H1 (cell line): ENCODE measurements at regions not wholly inside any gene's neighbourhood (a gene's known extent, or its start where the extent isn't known, plus 50 kb on each side); places are given as distances from the start of the nearest gene placed in this dataset.

Source experiments
- CTCF ChIA-PET: fragments of 300-600 bp; sonication (Branson Sonifier 250); formaldehyde crosslinking; loops from one replicate; lab custom pipeline; 2021; ENCODE audit not compliant: partially characterized antibody; lab: Charles Lee
- POLR2A ChIA-PET: fragments of 300-600 bp; sonication (Branson Sonifier 250); formaldehyde crosslinking; loops from one replicate; lab custom pipeline; 2021; ENCODE audit warnings: inconsistent platforms; ENCODE audit not compliant: partially characterized antibody; lab: Charles Lee
- DNase-seq, 2 experiments: peaks; one replicate each; pipeline versions ENCODE4 v3.0.0 to v3.0.0-alpha.2; 2010 to 2022; ENCODE audit warnings: low spot score in 2 of 2, low read depth in 1 of 2, mixed read lengths in 1 of 2
- FAIRE-seq: peaks from 2 replicates; lab custom pipeline; 2011; peaks lifted over from hg19 to GRCh38; lab: Jason Lieb, UNC
- H2AFZ ChIP-seq: 2 replicates; pipeline ENCODE4 v1.8.1; 2012; ENCODE audit warnings: low read length, inconsistent platforms
- H2AK5ac ChIP-seq: 2 replicates; pipeline ENCODE4 v1.6.1; 2013; ENCODE audit warnings: low read depth, low read length
- H2BK120ac ChIP-seq: replicated peaks from 2 replicates; pipeline ENCODE3; 2013; ENCODE audit warnings: low read depth, low read length, inconsistent platforms
- H2BK12ac ChIP-seq: 2 replicates; pipeline ENCODE4 v1.6.1; 2013; ENCODE audit warnings: low read depth, low read length
- H2BK15ac ChIP-seq: 2 replicates; pipeline ENCODE4 v1.6.1; 2013; ENCODE audit warnings: low read length
- H2BK20ac ChIP-seq: 2 replicates; pipeline ENCODE4 v1.6.1; 2013; ENCODE audit warnings: low read length
- H2BK5ac ChIP-seq: 2 replicates; pipeline ENCODE4 v1.6.1; 2013; ENCODE audit warnings: low read depth, low read length
- H3K14ac ChIP-seq: 2 replicates; pipeline ENCODE4 v1.6.1; 2013; ENCODE audit warnings: inconsistent platforms; ENCODE audit not compliant: insufficient read length
- H3K18ac ChIP-seq: 2 replicates; pipeline ENCODE4 v1.6.1; 2013; ENCODE audit warnings: low read length; ENCODE audit errors: extremely low read depth
- H3K23ac ChIP-seq: 2 replicates; pipeline ENCODE4 v1.6.1; 2013; ENCODE audit warnings: inconsistent platforms; ENCODE audit not compliant: insufficient read length
- H3K23me2 ChIP-seq: 2 replicates; pipeline ENCODE4 v1.6.1; 2013; ENCODE audit warnings: low read depth, low read length
- H3K27ac ChIP-seq: 2 replicates; pipeline ENCODE4 v1.6.1; 2011; ENCODE audit warnings: low read depth, low read length, inconsistent platforms
- H3K27me3 ChIP-seq, 4 experiments: replicated peaks in 1 of 4; 1 replicate in 1 of 4; 2 replicates in 3 of 4; pipeline versions ENCODE4 v1.6.1 to v1.8.1; 2011 to 2013; ENCODE audit warnings: low read length in 3 of 4, mild to moderate bottlenecking in 3 of 4, inconsistent platforms in 2 of 4, mixed read lengths in 2 of 4, moderate library complexity in 1 of 4; ENCODE audit not compliant: control insufficient read depth in 3 of 4, insufficient read depth in 3 of 4; ENCODE audit errors: extremely low read depth in 1 of 4
- H3K36me3 ChIP-seq, 4 experiments: 2 replicates each; pipeline versions ENCODE4 v1.6.1 to v1.8.1; 2011 to 2013; ENCODE audit warnings: mild to moderate bottlenecking in 4 of 4, low read length in 3 of 4, moderate library complexity in 2 of 4, control low read depth in 1 of 4, inconsistent platforms in 1 of 4; ENCODE audit not compliant: insufficient read depth in 4 of 4, control insufficient read depth in 2 of 4
- H3K4ac ChIP-seq: replicated peaks from 2 replicates; pipeline ENCODE3; 2013; ENCODE audit warnings: low read length, low read depth, mixed read lengths, inconsistent platforms; ENCODE audit not compliant: insufficient read length
- H3K4me1 ChIP-seq, 4 experiments: replicated peaks in 1 of 4; 1 replicate in 1 of 4; 2 replicates in 3 of 4; pipeline versions ENCODE4 v1.6.1 to v1.8.1; 2011 to 2013; ENCODE audit warnings: low read length in 3 of 4, inconsistent platforms in 2 of 4, mixed read lengths in 1 of 4; ENCODE audit not compliant: insufficient read depth in 4 of 4, control insufficient read depth in 3 of 4
- H3K4me2 ChIP-seq, 2 experiments: 2 replicates each; pipeline versions ENCODE4 v1.6.1 to v1.8.1; 2011 to 2013; ENCODE audit warnings: low read depth in 2 of 2, low read length in 2 of 2, control low read depth in 1 of 2, inconsistent platforms in 1 of 2, mild to moderate bottlenecking in 1 of 2; ENCODE audit not compliant: insufficient read depth in 1 of 2
- H3K4me3 ChIP-seq, 4 experiments: fragments of 200-600, 300-600 bp in 1 of 4; sonication (generic), shearing (Covaris generic), sonication (Bioruptor Twin) in 1 of 4; 2 replicates each; pipeline versions ENCODE4 v1.5.1 to v1.8.1; 2011 to 2016; ENCODE audit warnings: low read length in 4 of 4, low read depth in 3 of 4, control low read depth in 2 of 4, inconsistent platforms in 2 of 4, mild to moderate bottlenecking in 2 of 4, mixed read lengths in 1 of 4, moderate library complexity in 1 of 4; ENCODE audit not compliant: insufficient read depth in 2 of 4; ENCODE audit errors: extremely low read depth in 1 of 4
- H3K56ac ChIP-seq: replicated peaks from 2 replicates; pipeline ENCODE3; 2013; ENCODE audit warnings: low read depth, mild to moderate bottlenecking, mixed read lengths, low read length, inconsistent platforms; ENCODE audit not compliant: insufficient read length
- H3K79me1 ChIP-seq: 2 replicates; pipeline ENCODE4 v1.6.1; 2013; ENCODE audit warnings: low read depth, low read length, control low read depth
- H3K79me2 ChIP-seq, 2 experiments: 2 replicates each; pipeline versions ENCODE4 v1.6.1 to v1.8.1; 2012 to 2013; ENCODE audit warnings: low read length in 2 of 2, mild to moderate bottlenecking in 2 of 2, inconsistent platforms in 1 of 2; ENCODE audit not compliant: insufficient read depth in 2 of 2, control insufficient read depth in 1 of 2
- H3K9ac ChIP-seq, 4 experiments: replicated peaks in 1 of 4; 1 replicate in 1 of 4; 2 replicates in 3 of 4; pipeline versions ENCODE4 v1.6.1 to v1.8.1; 2011 to 2013; ENCODE audit warnings: low read depth in 3 of 4, low read length in 3 of 4, control low read depth in 2 of 4, mild to moderate bottlenecking in 2 of 4, moderate library complexity in 2 of 4, inconsistent platforms in 1 of 4; ENCODE audit errors: extremely low read depth in 1 of 4
- H3K9me3 ChIP-seq, 2 experiments: 2 replicates each; pipeline versions ENCODE4 v1.6.1 to v1.8.1; 2012 to 2013; ENCODE audit warnings: mild to moderate bottlenecking in 2 of 2, moderate library complexity in 2 of 2, control low read depth in 1 of 2, inconsistent platforms in 1 of 2, low read depth in 1 of 2, low read length in 1 of 2, mixed read lengths in 1 of 2; ENCODE audit not compliant: insufficient read depth in 2 of 2
- H4K20me1 ChIP-seq, 2 experiments: replicated peaks in 1 of 2; 2 replicates each; pipeline versions ENCODE3 to v1.8.1; 2011 to 2013; ENCODE audit warnings: inconsistent platforms in 2 of 2, low read length in 2 of 2, mild to moderate bottlenecking in 1 of 2; ENCODE audit not compliant: insufficient read depth in 2 of 2, control insufficient read depth in 1 of 2
- H4K5ac ChIP-seq: 2 replicates; pipeline ENCODE4 v1.6.1; 2013; ENCODE audit warnings: low read length, low read depth, mixed read lengths, inconsistent platforms; ENCODE audit not compliant: insufficient read length
- H4K8ac ChIP-seq: 2 replicates; pipeline ENCODE4 v1.8.0; 2013; ENCODE audit warnings: mild to moderate bottlenecking, moderate library complexity, low read length, inconsistent platforms; ENCODE audit not compliant: insufficient read depth; ENCODE audit errors: extremely low read depth
- H4K91ac ChIP-seq: replicated peaks from 2 replicates; pipeline ENCODE3; 2013; ENCODE audit warnings: low read length, mixed read lengths, inconsistent platforms; ENCODE audit not compliant: insufficient read length
- CBX8 ChIP-seq: fragments of 300-800, 300-1000 bp; sonication (generic); IDR thresholded peaks from 2 replicates; pipeline ENCODE4 v1.7.1; 2016; ENCODE audit warnings: low read depth, low read length, borderline replicate concordance
- CTBP2 ChIP-seq: IDR thresholded peaks from 2 replicates; pipeline ENCODE4 v1.7.0; 2011; ENCODE audit warnings: borderline replicate concordance, mild to moderate bottlenecking, moderate library complexity, mixed read lengths, low read length; ENCODE audit not compliant: insufficient read depth, insufficient read length
- EZH2 ChIP-seq: fragments of 200-600 bp; sonication (generic); IDR thresholded peaks from 2 replicates; pipeline ENCODE4 v1.7.1; 2012; ENCODE audit warnings: low read depth, mild to moderate bottlenecking, moderate library complexity, low read length, inconsistent platforms; ENCODE audit not compliant: severe bottlenecking
- GTF2F1 ChIP-seq: IDR thresholded peaks from 2 replicates; pipeline ENCODE4 v1.6.1; 2012; ENCODE audit warnings: low read depth, low read length, improper control_type of control experiment, borderline replicate concordance
- JUN ChIP-seq: IDR thresholded peaks from 2 replicates; pipeline ENCODE4 v1.6.1; 2011; ENCODE audit warnings: low read depth, mild to moderate bottlenecking, improper control_type of control experiment, low read length
- NRF1 ChIP-seq: IDR thresholded peaks from 2 replicates; pipeline ENCODE4 v1.6.1; 2011; ENCODE audit warnings: mild to moderate bottlenecking, low read depth, low read length, improper control_type of control experiment
- POLR2AphosphoS5 ChIP-seq: IDR thresholded peaks from 2 replicates; pipeline ENCODE4 v1.6.1; 2011; ENCODE audit warnings: low read depth, low read length
- RFX5 ChIP-seq: IDR thresholded peaks from 2 replicates; pipeline ENCODE4 v1.6.1; 2011; ENCODE audit warnings: low read depth, low read length, improper control_type of control experiment, borderline replicate concordance
- RNF2 ChIP-seq: fragments of 200-900, 300-1000 bp; sonication (generic); IDR thresholded peaks from 2 replicates; pipeline ENCODE4 v1.7.1; 2016; ENCODE audit warnings: borderline replicate concordance, low read depth, mild to moderate bottlenecking, antibody characterized with exemption, low read length; ENCODE audit not compliant: poor library complexity, severe bottlenecking; ENCODE audit errors: missing control alignments
- SIRT6 ChIP-seq: IDR thresholded peaks from one replicate; pipeline ENCODE4 v1.7.1; 2012; ENCODE audit warnings: low read length, inconsistent platforms
- SP1 ChIP-seq: IDR thresholded peaks from 2 replicates; pipeline ENCODE4 v1.6.1; 2011; ENCODE audit warnings: low read depth, low read length
- TBP ChIP-seq: IDR thresholded peaks from 2 replicates; pipeline ENCODE4 v1.6.1; 2011; ENCODE audit warnings: low read depth, low read length, improper control_type of control experiment
- TEAD4 ChIP-seq: IDR thresholded peaks from 2 replicates; pipeline ENCODE4 v1.6.1; 2012; ENCODE audit warnings: low read depth, low read length, inconsistent platforms, mixed read lengths
- WGBS, 2 experiments: shearing (Covaris generic) in 1 of 2; methylation state at CpG; one replicate each; pipeline versions ENCODE4 v1.1.6 to v1.1.7; 2013 to 2015; ENCODE audit warnings: low lambda C conversion rate in 2 of 2, mixed read lengths in 2 of 2, inconsistent platforms in 1 of 2, low coverage in 1 of 2, missing lambda C conversion rate in 1 of 2; ENCODE audit not compliant: insufficient replicate concordance in 2 of 2, insufficient coverage in 1 of 2, insufficient read length in 1 of 2; ENCODE audit errors: extremely low coverage in 1 of 2, missing lambda C conversion rate in 1 of 2; 5-methylcytosine and 5-hydroxymethylcytosine counted together

GRCh38 chr16:51343411-51343810 is 192.3 kb upstream of the SALL1 start:
- Histone ChIP-seq H3K56ac (no peak overlapping the region), H3K23me2 (no peaks in the 10 kb centered on the region), H2BK15ac (no peak overlapping the region)
- no peak for TF ChIP-seq GTF2F1
- no peak for TF ChIP-seq SIRT6
- TF ChIP-seq EZH2, result no peak
- no peak for TF ChIP-seq SP1
- no peak for TF ChIP-seq JUN
- TF ChIP-seq TEAD4, result no peak
- no peak for TF ChIP-seq RNF2
- TF ChIP-seq RFX5, result no peak
- TF ChIP-seq NRF1, result no peak
- TF ChIP-seq POLR2AphosphoS5, result no peak
- TF ChIP-seq CTBP2, result no peak
- no peak for TF ChIP-seq TBP
- no peak for TF ChIP-seq CBX8
- TF ChIP-seq, all 59 proteins: peak for 0
- 88% methylated on average over 4 of the region's 4 CpGs; no CpG with 5 or more reads in 1 of the 2 experiments for WGBS, 2 experiments
- no peak overlapping the region for H2BK12ac ChIP-seq
- H3K23ac ChIP-seq, result no peak overlapping the region
- H3K9me3 ChIP-seq, result no peaks in the 10 kb centered on the region
- H3K9ac ChIP-seq, result no peak overlapping the region
- no peaks in the 10 kb centered on the region for H3K4me1 ChIP-seq
- H3K79me1 ChIP-seq, result no peaks in the 10 kb centered on the region
- H3K79me2 ChIP-seq, result no peaks in the 10 kb centered on the region
- no peak overlapping the region for H2BK20ac ChIP-seq
- DNase-seq (no peak), FAIRE-seq (no peak)
- H4K91ac ChIP-seq, result no peak overlapping the region
- H3K4me2 ChIP-seq, result no peak overlapping the region
- no peaks in the 10 kb centered on the region for H3K27me3 ChIP-seq
- H3K4ac ChIP-seq, result no peak overlapping the region
- H3K36me3 ChIP-seq, result no peaks in the 10 kb centered on the region
- no peak overlapping the region for H3K4me3 ChIP-seq
- H3K27ac ChIP-seq, result no peak overlapping the region
- CTCF ChIA-PET, result no interaction called here
- no peak overlapping the region for H4K8ac ChIP-seq
- no peaks in the 10 kb centered on the region for H4K20me1 ChIP-seq
- POLR2A ChIA-PET, result no interaction called here
- no peak overlapping the region for H2AK5ac ChIP-seq
- no peak overlapping the region for H2BK120ac ChIP-seq
- H4K5ac ChIP-seq, result no peak overlapping the region
- H2BK5ac ChIP-seq, result no peak overlapping the region
- H3K18ac ChIP-seq, result no peak overlapping the region
- H2AFZ ChIP-seq, result no peak overlapping the region
- no peak overlapping the region for H3K14ac ChIP-seq
